Ishikawa (cell line): ENCODE measurements at regions not wholly inside any gene's neighbourhood (a gene's known extent, or its start where the extent isn't known, plus 50 kb on each side); places are given as distances from the start of the nearest gene placed in this dataset.

ENCODE experiments used
- CEBPB ChIP-seq: IDR thresholded peaks from 2 replicates; pipeline ENCODE4 v1.6.1; 2012
- CREB1 ChIP-seq: IDR thresholded peaks from 2 replicates; pipeline ENCODE4 v1.6.1; 2012; ENCODE audit warnings: low read depth
- EGR1 ChIP-seq: IDR thresholded peaks from 2 replicates; pipeline ENCODE4 v1.6.1; 2012
- EP300 ChIP-seq: IDR thresholded peaks from 2 replicates; pipeline ENCODE4 v1.6.1; 2012; ENCODE audit warnings: borderline replicate concordance
- FOXM1 ChIP-seq: IDR thresholded peaks from 2 replicates; pipeline ENCODE4 v1.6.1; 2012; ENCODE audit warnings: low read depth, borderline replicate concordance
- MAX ChIP-seq: IDR thresholded peaks from 2 replicates; pipeline ENCODE4 v1.6.1; 2012
- NFIC ChIP-seq: IDR thresholded peaks from 2 replicates; pipeline ENCODE4 v1.6.1; 2012
- RAD21 ChIP-seq: IDR thresholded peaks from 2 replicates; pipeline ENCODE4 v1.6.1; 2012; ENCODE audit warnings: low read depth
- REST ChIP-seq: IDR thresholded peaks from 2 replicates; pipeline ENCODE4 v1.6.1; 2012; ENCODE audit warnings: low read depth, mild to moderate bottlenecking
- TAF1 ChIP-seq: IDR thresholded peaks from 2 replicates; pipeline ENCODE4 v1.6.1; 2012; ENCODE audit warnings: low read depth, mild to moderate bottlenecking
- TCF12 ChIP-seq: IDR thresholded peaks from 2 replicates; pipeline ENCODE4 v1.6.1; 2012; ENCODE audit warnings: low read depth
- TEAD4 ChIP-seq: IDR thresholded peaks from 2 replicates; pipeline ENCODE4 v1.6.1; 2012
- USF1 ChIP-seq: IDR thresholded peaks from 2 replicates; pipeline ENCODE4 v1.6.1; 2012
- YY1 ChIP-seq: IDR thresholded peaks from 2 replicates; pipeline ENCODE4 v1.6.1; 2012; ENCODE audit warnings: low read depth
- ZBTB7A ChIP-seq: IDR thresholded peaks from 2 replicates; pipeline ENCODE4 v1.6.1; 2012; ENCODE audit warnings: low read depth

- TF ChIP-seq REST (no peak), TCF12 (no peak), ZBTB7A (no peak), YY1 (no peak), RAD21 (no peak), USF1 (no peak), EGR1 (no peak), CREB1 (no peak), MAX (no peak), NFIC (no peak), TEAD4 (no peak)
Observed at GRCh38 chr6:40334496-40335270, 252.5 kb downstream of the LRFN2 start.

GRCh38 chr6:40331545-40331944 is 255.6 kb downstream of the LRFN2 start:
- TF ChIP-seq NFIC = no peak
- TF ChIP-seq CREB1 = no peak
- TF ChIP-seq ZBTB7A = no peak
- TF ChIP-seq FOXM1 = no peak
- TF ChIP-seq REST = no peak
- TF ChIP-seq TAF1 = no peak
- no peak for TF ChIP-seq TEAD4
- TF ChIP-seq TCF12 = no peak
- TF ChIP-seq YY1 = no peak
- TF ChIP-seq RAD21 = no peak
- no peak for TF ChIP-seq CEBPB
- no peak for TF ChIP-seq EGR1

- TF ChIP-seq NFIC (no peak), YY1 (no peak), TEAD4 (no peak), TAF1 (no peak)
Observed at GRCh38 chr6:40330301-40330721, 256.9 kb downstream of the LRFN2 start.

- TF ChIP-seq EP300 = no peak
- no peak for TF ChIP-seq YY1
- no peak for TF ChIP-seq TEAD4
- no peak for TF ChIP-seq REST
- TF ChIP-seq TCF12 = no peak
- no peak for TF ChIP-seq USF1
- no peak for TF ChIP-seq EGR1
- TF ChIP-seq RAD21 = no peak
- no peak for TF ChIP-seq CEBPB
- no peak for TF ChIP-seq CREB1
- TF ChIP-seq TAF1 = no peak
- no peak for TF ChIP-seq MAX
- TF ChIP-seq ZBTB7A = no peak
- TF ChIP-seq FOXM1 = no peak
- no peak for TF ChIP-seq NFIC
Observed at GRCh38 chr6:40328986-40329545, 258.1 kb downstream of the LRFN2 start.
